CD4-positive, alpha-beta T cell (primary cell): ENCODE measurements at regions not wholly inside any gene's neighbourhood (a gene's known extent, or its start where the extent isn't known, plus 50 kb on each side); places are given as distances from the start of the nearest gene placed in this dataset.

ENCODE experiments used
- ATAC-seq: fragments of 200-7000 bp; cut with Tn5 transposase; one replicate; pipeline ENCODE4 v1.10.0; 2022; ENCODE audit warnings: mild to moderate bottlenecking; ENCODE audit not compliant: poor library complexity
- CTCF ChIA-PET: fragments of 350-600 bp; sonication (Branson Sonifier 250); formaldehyde crosslinking; loops from one replicate; lab custom pipeline; 2021; ENCODE audit warnings: antibody characterized with exemption, inconsistent platforms; lab: Charles Lee
- POLR2A ChIA-PET: fragments of 350-600 bp; sonication (Branson Sonifier 250); formaldehyde crosslinking; loops from one replicate; lab custom pipeline; 2021; ENCODE audit warnings: antibody characterized with exemption, inconsistent platforms; lab: Charles Lee
- DNase-seq, 14 experiments: peaks; one replicate each; pipeline ENCODE4 v3.0.0-alpha.2; 2013 to 2020; ENCODE audit warnings: mixed read lengths in 2 of 14
- H3K27ac ChIP-seq, 2 donors: one replicate each; pipeline versions ENCODE4 v1.5.1 to v1.7.0; 2013; ENCODE audit warnings: low read length in 2 of 2, low read depth in 1 of 2, mild to moderate bottlenecking in 1 of 2
- H3K27me3 ChIP-seq, 2 experiments: 1 replicate in 1 of 2; 2 replicates in 1 of 2; pipeline versions ENCODE4 v1.6.1 to v1.7.0; 2013; ENCODE audit warnings: low read length in 2 of 2, control low read depth in 1 of 2, mild to moderate bottlenecking in 1 of 2, moderate library complexity in 1 of 2; ENCODE audit not compliant: insufficient read depth in 2 of 2, control insufficient read depth in 1 of 2
- H3K36me3 ChIP-seq: one replicate; pipeline ENCODE4 v1.6.1; 2013; ENCODE audit warnings: low read length, control low read depth; ENCODE audit not compliant: insufficient read depth
- H3K4me1 ChIP-seq: one replicate; pipeline ENCODE4 v1.6.1; 2013; ENCODE audit warnings: low read length, control low read depth; ENCODE audit not compliant: insufficient read depth
- H3K4me3 ChIP-seq: one replicate; pipeline ENCODE4 v1.5.1; 2013; ENCODE audit warnings: mild to moderate bottlenecking, low read length, moderate library complexity
- H3K9me3 ChIP-seq, 2 experiments: 1 replicate in 1 of 2; 2 replicates in 1 of 2; pipeline versions ENCODE4 v1.6.1 to v1.7.0; 2013; ENCODE audit warnings: low read length in 2 of 2, mild to moderate bottlenecking in 2 of 2, control low read depth in 1 of 2, moderate library complexity in 1 of 2; ENCODE audit not compliant: control insufficient read depth in 1 of 2, insufficient read depth in 1 of 2
- H3K27ac Mint-ChIP-seq: one replicate; pipeline ENCODE4 v1.8.0; 2020; ENCODE audit warnings: mixed read lengths
- H3K27me3 Mint-ChIP-seq: one replicate; pipeline ENCODE4 v1.8.0; 2021; ENCODE audit warnings: mixed read lengths
- H3K36me3 Mint-ChIP-seq: one replicate; pipeline ENCODE4 v1.8.0; 2021; ENCODE audit warnings: low read depth, mixed read lengths
- H3K4me1 Mint-ChIP-seq: one replicate; pipeline ENCODE4 v1.8.0; 2021; ENCODE audit warnings: low read depth, mixed read lengths
- H3K4me3 Mint-ChIP-seq: one replicate; pipeline ENCODE4 v1.8.0; 2020; ENCODE audit warnings: mild to moderate bottlenecking, mixed read lengths
- H3K9me3 Mint-ChIP-seq: one replicate; pipeline ENCODE4 v1.8.0; 2020; ENCODE audit warnings: mixed read lengths
- intact Hi-C, 2 experiments: fragments of 100-400 bp; cut with DNase I in 1 of 2; cut with micrococcal nuclease in 1 of 2; formaldehyde crosslinking; loops; one replicate each; pipeline versions ENCODE4 v1.15.1 to v1.9.0; 2023 to 2025; cut with DNase I, micrococcal nuclease
- TF ChIP-seq, protein P1 (sequence below): fragments of 200-600 bp; IDR thresholded peaks from one replicate; pipeline ENCODE4 v1.8.0; 2022; ENCODE audit warnings: antibody characterized with exemption, mild to moderate bottlenecking

DNA sequence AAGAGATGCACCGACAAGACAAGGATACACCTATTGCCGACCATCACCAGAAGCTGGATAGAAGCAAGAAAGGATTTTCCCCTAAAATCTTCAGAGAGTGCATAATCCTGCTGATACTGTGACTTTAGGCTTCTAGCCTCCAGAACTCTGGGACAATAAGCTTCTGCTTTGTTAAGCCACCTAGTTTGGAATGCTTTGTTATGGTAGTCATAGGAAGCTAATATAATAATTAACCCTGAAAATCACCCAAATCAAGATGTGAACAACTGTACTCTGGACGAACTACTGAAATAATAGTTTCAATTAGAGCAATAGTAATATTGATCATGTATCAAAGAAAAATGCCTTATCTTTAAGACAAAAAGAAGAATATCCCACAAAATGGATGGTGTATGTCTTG lies 524.6 kb downstream of the EFNB2 start:
- no peak overlapping the region for H3K27ac ChIP-seq
- no peak overlapping the region for H3K4me3 ChIP-seq
- Mint-ChIP-seq H3K36me3 (no peaks in the 10 kb centered on the region), H3K27ac (no peak overlapping the region), H3K4me3 (no peak overlapping the region), H3K9me3 (peaks cover 2% of the 10 kb centered on the region), H3K27me3 (no peaks in the 10 kb centered on the region), H3K4me1 (no peaks in the 10 kb centered on the region)
- TF ChIP-seq, protein P1, sequence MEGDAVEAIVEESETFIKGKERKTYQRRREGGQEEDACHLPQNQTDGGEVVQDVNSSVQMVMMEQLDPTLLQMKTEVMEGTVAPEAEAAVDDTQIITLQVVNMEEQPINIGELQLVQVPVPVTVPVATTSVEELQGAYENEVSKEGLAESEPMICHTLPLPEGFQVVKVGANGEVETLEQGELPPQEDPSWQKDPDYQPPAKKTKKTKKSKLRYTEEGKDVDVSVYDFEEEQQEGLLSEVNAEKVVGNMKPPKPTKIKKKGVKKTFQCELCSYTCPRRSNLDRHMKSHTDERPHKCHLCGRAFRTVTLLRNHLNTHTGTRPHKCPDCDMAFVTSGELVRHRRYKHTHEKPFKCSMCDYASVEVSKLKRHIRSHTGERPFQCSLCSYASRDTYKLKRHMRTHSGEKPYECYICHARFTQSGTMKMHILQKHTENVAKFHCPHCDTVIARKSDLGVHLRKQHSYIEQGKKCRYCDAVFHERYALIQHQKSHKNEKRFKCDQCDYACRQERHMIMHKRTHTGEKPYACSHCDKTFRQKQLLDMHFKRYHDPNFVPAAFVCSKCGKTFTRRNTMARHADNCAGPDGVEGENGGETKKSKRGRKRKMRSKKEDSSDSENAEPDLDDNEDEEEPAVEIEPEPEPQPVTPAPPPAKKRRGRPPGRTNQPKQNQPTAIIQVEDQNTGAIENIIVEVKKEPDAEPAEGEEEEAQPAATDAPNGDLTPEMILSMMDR, result no peak
- no peak for ATAC-seq
- intact Hi-C loops, result no loop called here
- H3K36me3 ChIP-seq, result no peaks in the 10 kb centered on the region
- H3K9me3 ChIP-seq, result no peaks in the 10 kb centered on the region
- no peaks in the 10 kb centered on the region for H3K27me3 ChIP-seq
- no peaks in the 10 kb centered on the region for H3K4me1 ChIP-seq
- ChIA-PET POLR2A (no interaction called here), CTCF (no interaction called here)
- no peak for DNase-seq

DNA sequence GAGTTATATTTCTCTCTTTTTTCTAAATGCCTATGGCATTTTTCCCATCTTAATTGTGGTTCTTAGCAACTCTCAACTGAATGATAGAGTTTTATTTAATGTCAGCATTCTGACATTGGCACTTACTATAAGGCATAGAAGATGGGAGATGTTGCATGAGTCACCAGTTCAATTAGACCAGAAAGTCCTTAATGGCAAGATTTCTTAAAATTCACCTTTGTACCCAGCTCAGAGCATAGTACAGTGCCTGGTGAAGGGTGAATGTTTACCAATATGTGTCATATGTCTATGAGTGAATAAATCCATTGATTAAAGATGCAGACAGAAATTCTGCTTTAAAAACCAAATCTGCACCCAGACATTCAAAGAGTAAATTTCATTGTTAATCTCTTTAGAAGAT lies 526.9 kb downstream of the EFNB2 start:
- no peaks in the 10 kb centered on the region for H3K36me3 ChIP-seq
- no peak for ATAC-seq
- H3K4me3 Mint-ChIP-seq, result no peak overlapping the region
- no peaks in the 10 kb centered on the region for H3K4me1 ChIP-seq
- H3K27me3 ChIP-seq, result no peaks in the 10 kb centered on the region
- H3K27ac Mint-ChIP-seq, result no peak overlapping the region
- H3K27ac ChIP-seq, result no peak overlapping the region
- H3K36me3 Mint-ChIP-seq, result no peaks in the 10 kb centered on the region
- ChIA-PET POLR2A (no interaction called here), CTCF (no interaction called here)
- H3K9me3 ChIP-seq, result no peaks in the 10 kb centered on the region
- H3K27me3 Mint-ChIP-seq, result no peaks in the 10 kb centered on the region
- intact Hi-C loops, result no loop called here
- H3K4me1 Mint-ChIP-seq, result no peaks in the 10 kb centered on the region
- TF ChIP-seq, protein P1, result no peak
- H3K9me3 Mint-ChIP-seq, result peaks cover 2% of the 10 kb centered on the region
- no peak for DNase-seq
- no peak overlapping the region for H3K4me3 ChIP-seq

DNA sequence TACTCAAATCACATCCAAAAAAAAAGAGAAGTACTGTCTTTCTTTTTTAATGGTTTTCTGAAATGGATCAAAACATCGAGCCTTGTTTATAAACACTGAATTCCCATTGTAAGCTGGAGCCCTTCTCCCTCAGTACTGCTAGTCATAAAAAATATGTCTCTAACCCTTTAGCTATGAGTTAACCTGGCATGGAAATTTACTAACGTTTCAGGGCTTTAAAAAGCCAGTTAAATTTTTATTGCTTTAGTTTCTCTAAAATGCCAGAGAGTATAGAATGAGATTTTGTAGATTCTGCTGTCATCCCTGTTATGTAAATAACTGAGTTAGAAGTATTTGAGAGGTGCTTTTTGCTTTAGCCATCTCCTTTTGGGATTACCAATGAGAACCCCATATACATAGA lies 528.3 kb downstream of the EFNB2 start:
- peaks cover 2% of the 10 kb centered on the region for H3K9me3 Mint-ChIP-seq
- Histone ChIP-seq H3K4me1 (no peaks in the 10 kb centered on the region), H3K27me3 (no peaks in the 10 kb centered on the region), H3K27ac (no peak overlapping the region), H3K9me3 (no peaks in the 10 kb centered on the region), H3K4me3 (no peak overlapping the region), H3K36me3 (no peaks in the 10 kb centered on the region)
- CTCF ChIA-PET, result no interaction called here
- POLR2A ChIA-PET, result no interaction called here
- TF ChIP-seq, protein P1, result no peak
- H3K27me3 Mint-ChIP-seq, result no peaks in the 10 kb centered on the region
- intact Hi-C loops, result no loop called here
- H3K27ac Mint-ChIP-seq, result no peak overlapping the region
- no peak for ATAC-seq
- H3K36me3 Mint-ChIP-seq, result no peaks in the 10 kb centered on the region
- no peak overlapping the region for H3K4me3 Mint-ChIP-seq
- no peaks in the 10 kb centered on the region for H3K4me1 Mint-ChIP-seq
- no peak for DNase-seq
